AG04449 (cell line): ENCODE measurements at regions not wholly inside any gene's neighbourhood (a gene's known extent, or its start where the extent isn't known, plus 50 kb on each side); places are given as distances from the start of the nearest gene placed in this dataset.

Experiments
- CTCF ChIA-PET: fragments of 350-600 bp; formaldehyde crosslinking; extraction: SDS; loops from one replicate; lab custom pipeline; 2021; ENCODE audit warnings: antibody characterized with exemption; lab: Yijun Ruan, JAX
- POLR2A ChIA-PET: fragments of 400-600, 350-600 bp; formaldehyde crosslinking; extraction: SDS; loops from one replicate; lab custom pipeline; 2020; ENCODE audit warnings: antibody characterized with exemption, inconsistent platforms; lab: Yijun Ruan, JAX
- DNase-seq: peaks from one replicate; pipeline ENCODE4 v3.0.0-alpha.2; 2010; ENCODE audit warnings: low read depth, low spot score
- H3K4me3 ChIP-seq: 2 replicates; pipeline ENCODE4 v1.5.1; 2011; ENCODE audit warnings: low read depth, mild to moderate bottlenecking, control low read depth, low read length
- TF ChIP-seq, protein P1 (sequence below): IDR thresholded peaks from one replicate; pipeline ENCODE4 v1.5.1; 2011; ENCODE audit warnings: mild to moderate bottlenecking, moderate library complexity, low read length, control low read depth, inconsistent platforms; ENCODE audit not compliant: insufficient read depth; ENCODE audit errors: missing control alignments

- CTCF ChIA-PET, result no interaction called here
- TF ChIP-seq, protein P1, sequence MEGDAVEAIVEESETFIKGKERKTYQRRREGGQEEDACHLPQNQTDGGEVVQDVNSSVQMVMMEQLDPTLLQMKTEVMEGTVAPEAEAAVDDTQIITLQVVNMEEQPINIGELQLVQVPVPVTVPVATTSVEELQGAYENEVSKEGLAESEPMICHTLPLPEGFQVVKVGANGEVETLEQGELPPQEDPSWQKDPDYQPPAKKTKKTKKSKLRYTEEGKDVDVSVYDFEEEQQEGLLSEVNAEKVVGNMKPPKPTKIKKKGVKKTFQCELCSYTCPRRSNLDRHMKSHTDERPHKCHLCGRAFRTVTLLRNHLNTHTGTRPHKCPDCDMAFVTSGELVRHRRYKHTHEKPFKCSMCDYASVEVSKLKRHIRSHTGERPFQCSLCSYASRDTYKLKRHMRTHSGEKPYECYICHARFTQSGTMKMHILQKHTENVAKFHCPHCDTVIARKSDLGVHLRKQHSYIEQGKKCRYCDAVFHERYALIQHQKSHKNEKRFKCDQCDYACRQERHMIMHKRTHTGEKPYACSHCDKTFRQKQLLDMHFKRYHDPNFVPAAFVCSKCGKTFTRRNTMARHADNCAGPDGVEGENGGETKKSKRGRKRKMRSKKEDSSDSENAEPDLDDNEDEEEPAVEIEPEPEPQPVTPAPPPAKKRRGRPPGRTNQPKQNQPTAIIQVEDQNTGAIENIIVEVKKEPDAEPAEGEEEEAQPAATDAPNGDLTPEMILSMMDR, result no peak
Observed at GRCh38 chr9:83178717-83179116, 115.8 kb upstream of the RASEF start.

GRCh38 chr9:83177747-83178146, 114.8 kb upstream of the RASEF start:
- CTCF ChIA-PET, result no interaction called here
- TF ChIP-seq, protein P1, result no peak
- no peak for DNase-seq
- no peak overlapping the region for H3K4me3 ChIP-seq
- POLR2A ChIA-PET, result no interaction called here

More at GRCh38 chr9:83178717-83179116, 115.8 kb upstream of the RASEF start:
- POLR2A ChIA-PET, result no interaction called here
- DNase-seq, result no peak
- no peak overlapping the region for H3K4me3 ChIP-seq

DNA sequence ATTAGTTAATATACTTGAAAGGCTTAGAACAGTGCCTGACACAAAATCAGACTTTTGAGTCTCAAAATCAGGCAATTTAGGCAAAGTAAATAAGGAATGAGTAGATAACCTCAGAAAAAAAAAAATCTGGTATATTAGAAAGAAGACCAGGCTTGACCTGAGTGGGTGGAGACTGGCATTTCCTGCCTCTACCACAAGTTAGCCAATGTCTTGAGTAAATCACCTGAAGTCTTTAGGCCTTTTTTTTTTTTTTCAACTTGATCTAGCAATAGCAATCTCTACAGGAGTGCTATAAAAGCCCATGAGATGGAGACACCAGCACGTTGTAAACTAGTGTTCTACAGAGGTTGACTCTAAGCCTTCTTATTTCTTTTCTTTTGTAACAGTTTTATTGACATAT, 104.2 kb upstream of the RASEF start:
- TF ChIP-seq, protein P1, result no peak
- ChIA-PET POLR2A (no interaction called here), CTCF (no interaction called here)
- no peak for DNase-seq
- no peak overlapping the region for H3K4me3 ChIP-seq

DNA sequence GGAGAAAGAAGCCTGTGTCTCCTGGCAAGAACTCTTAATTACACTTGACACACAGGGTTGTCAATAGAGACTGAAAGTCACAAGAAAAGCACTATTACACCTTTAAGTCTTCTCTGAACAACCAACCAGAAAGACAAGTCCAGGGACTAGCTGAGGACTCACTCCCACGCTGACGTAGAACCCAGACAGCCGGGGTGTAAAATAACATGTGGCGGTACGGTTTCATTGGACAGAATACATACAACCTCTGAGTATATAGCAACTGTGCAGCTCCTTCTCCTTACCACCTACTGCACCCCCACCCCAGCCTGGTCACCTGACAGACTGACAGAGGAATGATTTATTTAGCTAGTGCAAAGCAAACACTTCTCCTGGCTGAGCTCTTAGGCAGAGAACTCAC, 103.4 kb upstream of the RASEF start:
- CTCF ChIA-PET, result no interaction called here
- no peak overlapping the region for H3K4me3 ChIP-seq
- TF ChIP-seq, protein P1, result no peak
- no peak for DNase-seq
- POLR2A ChIA-PET, result no interaction called here

- TF ChIP-seq, protein P1, result no peak
- no peak for DNase-seq
- H3K4me3 ChIP-seq, result no peak overlapping the region
- ChIA-PET CTCF (no interaction called here), POLR2A (no interaction called here)
Observed at GRCh38 chr9:83155733-83156132, 92.8 kb upstream of the RASEF start.

DNA sequence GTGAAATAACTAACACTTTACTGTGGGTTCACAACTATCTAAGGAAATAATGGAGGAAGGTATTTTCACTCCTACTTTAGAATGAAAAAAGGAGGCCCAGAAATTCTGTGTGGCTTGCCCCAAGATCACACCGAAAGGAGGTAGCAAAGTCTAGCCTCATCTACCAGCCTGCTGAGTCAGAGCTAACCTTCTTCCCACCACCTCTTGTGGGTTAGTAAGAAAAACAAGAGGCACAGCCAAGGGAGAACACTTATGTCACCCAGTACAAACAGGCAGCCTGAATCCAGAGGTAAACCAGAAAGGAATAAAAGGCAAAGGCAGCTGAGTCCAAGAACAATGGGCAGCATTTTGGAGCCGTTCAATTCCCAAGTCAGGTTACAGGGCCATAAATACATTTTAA, 91.9 kb upstream of the RASEF start:
- CTCF ChIA-PET, result no interaction called here
- DNase-seq, result no peak
- TF ChIP-seq, protein P1, result no peak
- H3K4me3 ChIP-seq, result no peak overlapping the region
- POLR2A ChIA-PET, result no interaction called here
